CD14-positive monocyte (primary cell): ENCODE measurements at regions not wholly inside any gene's neighbourhood (a gene's known extent, or its start where the extent isn't known, plus 50 kb on each side); places are given as distances from the start of the nearest gene placed in this dataset.
"Not testable (repeated sequence)": the region's sequence is repeated elsewhere in the genome, so short reads cannot be mapped to it uniquely, and the experiment has no call there.

Experiments used
- DNase-seq, 3 donors: peaks; one replicate each; pipeline ENCODE4 v3.0.0-alpha.2; 2011 to 2022
- H2AFZ ChIP-seq: 2 replicates; pipeline ENCODE4 v1.6.0; 2012; ENCODE audit warnings: mild to moderate bottlenecking, low read depth, low read length, inconsistent platforms; ENCODE audit not compliant: insufficient read depth, poor library complexity, severe bottlenecking
- H3K27ac ChIP-seq, 2 donors: 1 replicate in 1 of 2; 2 replicates in 1 of 2; pipeline ENCODE4 v1.5.1; 2012 to 2013; ENCODE audit warnings: low read length in 2 of 2, control low read depth in 1 of 2, inconsistent platforms in 1 of 2, low read depth in 1 of 2, mild to moderate bottlenecking in 1 of 2
- H3K27me3 ChIP-seq, 2 donors: one replicate each; pipeline versions ENCODE4 v1.6.0 to v1.6.1; 2011 to 2013; ENCODE audit warnings: low read length in 2 of 2; ENCODE audit not compliant: control insufficient read depth in 2 of 2, insufficient read depth in 2 of 2
- H3K36me3 ChIP-seq, 2 donors: replicated peaks in 1 of 2; 1 replicate in 1 of 2; 2 replicates in 1 of 2; pipeline versions ENCODE4 v1.5.1 to v1.6.1; 2012 to 2013; ENCODE audit warnings: low read length in 2 of 2, control low read depth in 1 of 2, inconsistent platforms in 1 of 2, mild to moderate bottlenecking in 1 of 2; ENCODE audit not compliant: insufficient read depth in 2 of 2, control insufficient read depth in 1 of 2
- H3K4me1 ChIP-seq, 2 donors: 1 replicate in 1 of 2; 2 replicates in 1 of 2; pipeline versions ENCODE4 v1.5.1 to v1.6.1; 2012 to 2013; ENCODE audit warnings: low read length in 2 of 2, control low read depth in 1 of 2, inconsistent platforms in 1 of 2, mild to moderate bottlenecking in 1 of 2, moderate library complexity in 1 of 2; ENCODE audit not compliant: insufficient read depth in 2 of 2, control insufficient read depth in 1 of 2
- H3K4me2 ChIP-seq: replicated peaks from 2 replicates; pipeline ENCODE3; 2012; ENCODE audit warnings: low read length, moderate library complexity, mild to moderate bottlenecking; ENCODE audit not compliant: poor library complexity, severe bottlenecking; ENCODE audit errors: extremely low read depth
- H3K4me3 ChIP-seq, 3 experiments: fragments of 200-600 bp in 1 of 3; sonication (generic) in 1 of 3; replicated peaks in 1 of 3; 1 replicate in 2 of 3; 2 replicates in 1 of 3; pipeline ENCODE4 v1.5.1; 2011 to 2013; ENCODE audit warnings: low read length in 3 of 3, mild to moderate bottlenecking in 3 of 3, control low read depth in 2 of 3, low read depth in 2 of 3, inconsistent platforms in 1 of 3, moderate library complexity in 1 of 3
- H3K79me2 ChIP-seq: 2 replicates; pipeline ENCODE4 v1.6.0; 2012; ENCODE audit warnings: mild to moderate bottlenecking, control low read depth, inconsistent platforms, low read length, moderate library complexity; ENCODE audit not compliant: insufficient read depth
- H3K9ac ChIP-seq: 2 replicates; pipeline ENCODE4 v1.6.0; 2017; ENCODE audit warnings: low read length, mild to moderate bottlenecking; ENCODE audit not compliant: insufficient read depth, poor library complexity, severe bottlenecking
- H3K9me3 ChIP-seq, 2 donors: replicated peaks in 1 of 2; 1 replicate in 1 of 2; 2 replicates in 1 of 2; pipeline versions ENCODE4 v1.5.1 to v1.6.1; 2012 to 2013; ENCODE audit warnings: low read length in 2 of 2, control low read depth in 1 of 2; ENCODE audit not compliant: control insufficient read depth in 1 of 2, insufficient read depth in 1 of 2
- H4K20me1 ChIP-seq: 2 replicates; pipeline ENCODE4 v1.6.0; 2012; ENCODE audit warnings: mild to moderate bottlenecking, low read length, control low read depth, moderate library complexity; ENCODE audit not compliant: insufficient read depth
- H3K27ac Mint-ChIP-seq, 7 donors: one replicate each; pipeline ENCODE4 v1.8.0; 2020; ENCODE audit warnings: mild to moderate bottlenecking in 7 of 7, mixed read lengths in 7 of 7, moderate library complexity in 6 of 7, inconsistent platforms in 2 of 7
- H3K27me3 Mint-ChIP-seq, 3 donors: one replicate each; pipeline ENCODE4 v1.8.0; 2021 to 2022; ENCODE audit warnings: low read depth in 3 of 3, mild to moderate bottlenecking in 3 of 3, mixed read lengths in 3 of 3, moderate library complexity in 3 of 3, inconsistent platforms in 1 of 3
- H3K36me3 Mint-ChIP-seq, 2 donors: one replicate each; pipeline ENCODE4 v1.8.0; 2020; ENCODE audit warnings: mixed read lengths in 2 of 2, inconsistent platforms in 1 of 2, mild to moderate bottlenecking in 1 of 2
- H3K4me1 Mint-ChIP-seq: one replicate; pipeline ENCODE4 v1.8.0; 2020; ENCODE audit warnings: mild to moderate bottlenecking, mixed read lengths
- H3K4me3 Mint-ChIP-seq, 2 donors: one replicate each; pipeline ENCODE4 v1.8.0; 2020; ENCODE audit warnings: mild to moderate bottlenecking in 2 of 2, mixed read lengths in 2 of 2, moderate library complexity in 1 of 2
- H3K9me3 Mint-ChIP-seq, 7 donors: one replicate each; pipeline ENCODE4 v1.8.0; 2020 to 2022; ENCODE audit warnings: mixed read lengths in 7 of 7, mild to moderate bottlenecking in 6 of 7, moderate library complexity in 6 of 7, inconsistent platforms in 2 of 7
- CTCF ChIP-seq: fragments of 200-600 bp; IDR thresholded peaks from one replicate; pipeline ENCODE4 v1.8.0; 2022; ENCODE audit warnings: antibody characterized with exemption, mild to moderate bottlenecking
- whole genome bisulfite sequencing: methylation state at CpG from one replicate; pipeline ENCODE4 v1.1.5; 2013; ENCODE audit warnings: missing lambda C conversion rate; ENCODE audit not compliant: insufficient coverage; 5-methylcytosine and 5-hydroxymethylcytosine counted together
- intact Hi-C, 2 donors: fragments of 100-400 bp; cut with micrococcal nuclease; formaldehyde crosslinking; loops; one replicate each; pipeline versions ENCODE4 v1.15.0 to v1.15.1; 2023

DNA sequence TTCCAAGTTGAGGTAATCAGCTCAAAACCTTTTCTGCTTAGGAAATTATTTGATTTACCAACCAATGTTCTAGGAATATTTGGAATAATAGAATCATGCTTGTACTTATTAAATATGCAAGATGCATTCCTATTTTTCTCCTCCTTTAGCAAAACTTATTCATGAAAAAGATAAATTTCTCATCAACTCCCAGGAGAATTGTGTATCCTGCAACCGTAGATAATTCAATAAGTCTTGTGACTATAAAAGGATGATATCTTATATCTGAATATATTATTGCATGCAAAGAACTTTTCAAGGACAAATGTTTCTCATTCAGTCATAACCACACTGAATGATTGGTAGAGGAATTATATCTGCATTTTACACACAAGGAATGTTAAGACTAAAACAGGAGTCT, 84.9 kb upstream of the CCNG1 start:
- H3K79me2 ChIP-seq = no peaks in the 10 kb centered on the region
- Mint-ChIP-seq H3K4me3 (no peak overlapping the region), H3K27ac (no peak overlapping the region), H3K27me3 (peaks cover 0 to 2% (median 1%) of the 10 kb centered on the region in 3 donors), H3K36me3 (peaks cover 0 to 2% of the 10 kb centered on the region in 2 donors), H3K4me1 (peaks cover 57% of the 10 kb centered on the region), H3K9me3 (peaks cover 0 to 11% (median 2%) of the 10 kb centered on the region in 7 donors)
- no CpG with 5 or more reads among the region's 1 CpG for WGBS
- H3K4me1 ChIP-seq = peaks cover 58 to 63% of the 10 kb centered on the region in 2 donors
- H2AFZ ChIP-seq = no peak overlapping the region
- no peak overlapping the region for H3K4me2 ChIP-seq
- no peak overlapping the region for H3K4me3 ChIP-seq
- H3K27me3 ChIP-seq = no peaks in the 10 kb centered on the region
- no peaks in the 10 kb centered on the region for H3K36me3 ChIP-seq
- DNase-seq = no peak
- H3K9ac ChIP-seq = no peak overlapping the region
- intact Hi-C loops = no loop called here
- H3K27ac ChIP-seq = no peak overlapping the region
- no peaks in the 10 kb centered on the region for H3K9me3 ChIP-seq
- H4K20me1 ChIP-seq = no peaks in the 10 kb centered on the region
- TF ChIP-seq CTCF = no peak

- Histone ChIP-seq H3K4me1 (peaks cover 42 to 48% of the 10 kb centered on the region in 2 donors), H3K27ac (peak overlapping the region; percentile 14 to 84), H2AFZ (peak overlapping the region; percentile 15)
- H3K4me3 ChIP-seq, H3K4me3 Mint-ChIP-seq, H3K27me3 Mint-ChIP-seq, H3K9me3 Mint-ChIP-seq, H3K4me2 ChIP-seq, H3K9ac ChIP-seq, DNase-seq, H3K36me3 ChIP-seq, H4K20me1 ChIP-seq, H3K9me3 ChIP-seq, intact Hi-C loops, H3K36me3 Mint-ChIP-seq, H3K27me3 ChIP-seq, H3K79me2 ChIP-seq: not testable (repeated sequence)
- 95% methylated on average over 21 of the region's 21 CpGs for WGBS
- Mint-ChIP-seq H3K27ac (peak overlapping the region in 4 of 7 donors; percentile 21 to 92 (median 80)), H3K4me1 (peaks cover 48% of the 10 kb centered on the region)
These were observed 81.6 kb upstream of the CCNG1 start for GRCh38 chr5:163355811-163356210.
